HEK293 (cell line): ENCODE measurements at regions not wholly inside any gene's neighbourhood (a gene's known extent, or its start where the extent isn't known, plus 50 kb on each side); places are given as distances from the start of the nearest gene placed in this dataset.
"Not testable (repeated sequence)": the region's sequence is repeated elsewhere in the genome, so short reads cannot be mapped to it uniquely, and the experiment has no call there.

Experiments
- CTCF ChIA-PET: fragments of 350-600 bp; formaldehyde crosslinking; extraction: SDS; loops from one replicate; lab custom pipeline; 2021; ENCODE audit warnings: antibody characterized with exemption; lab: Yijun Ruan, JAX
- POLR2A ChIA-PET: fragments of 300-600 bp; formaldehyde crosslinking; extraction: SDS; loops from one replicate; lab custom pipeline; 2020; ENCODE audit warnings: antibody characterized with exemption, inconsistent platforms; lab: Yijun Ruan, JAX
- H3K27ac ChIP-seq: fragments of 200-500 bp; sonication (Bioruptor generic); 2 replicates; pipeline ENCODE4 v1.5.1; 2014; ENCODE audit warnings: low read depth, low read length, control low read depth, inconsistent platforms; ENCODE audit errors: extremely low read depth
- H3K36me3 ChIP-seq, 2 experiments: fragments of 200-500 bp in 1 of 2; sonication (Bioruptor generic) in 1 of 2; 1 replicate in 1 of 2; 2 replicates in 1 of 2; pipeline ENCODE4 v1.5.1; 2014 to 2017; ENCODE audit warnings: inconsistent platforms in 2 of 2, low read length in 2 of 2; ENCODE audit not compliant: control insufficient read depth in 2 of 2, insufficient read depth in 1 of 2
- H3K4me1 ChIP-seq: fragments of 200-500 bp; sonication (Bioruptor generic); 2 replicates; pipeline ENCODE4 v1.5.1; 2014; ENCODE audit warnings: mild to moderate bottlenecking, low read length, inconsistent platforms; ENCODE audit not compliant: control insufficient read depth, insufficient read depth
- H3K4me3 ChIP-seq: 2 replicates; pipeline ENCODE4 v1.5.1; 2011; ENCODE audit warnings: low read depth, mild to moderate bottlenecking, control low read depth, low read length, moderate library complexity
- H3K9me3 ChIP-seq: fragments of 200-500 bp; sonication (Bioruptor generic); 2 replicates; pipeline ENCODE4 v1.5.1; 2014; ENCODE audit warnings: low read depth, low read length, inconsistent platforms; ENCODE audit not compliant: control insufficient read depth, insufficient read depth
- ATF2 ChIP-seq: fragments of 450-650 bp; formaldehyde crosslinking; IDR thresholded peaks from 2 replicates; pipeline ENCODE4 v1.5.1; 2016; ENCODE audit warnings: missing biosample characterization, missing genetic modification characterization, low read depth
- GLI4 ChIP-seq: fragments of 450-650 bp; formaldehyde crosslinking; IDR thresholded peaks from 2 replicates; pipeline ENCODE4 v1.5.1; 2016; ENCODE audit warnings: missing biosample characterization, missing genetic modification characterization
- HIC1 ChIP-seq: fragments of 450-650 bp; formaldehyde crosslinking; IDR thresholded peaks from 2 replicates; pipeline ENCODE4 v1.5.1; 2016; ENCODE audit warnings: missing biosample characterization, missing genetic modification characterization
- KLF10 ChIP-seq: fragments of 450-650 bp; IDR thresholded peaks from 2 replicates; pipeline ENCODE4 v1.5.1; 2018; ENCODE audit warnings: missing biosample characterization, mild to moderate bottlenecking, missing genetic modification characterization
- MEIS1 ChIP-seq: sonication (generic); formaldehyde crosslinking; IDR thresholded peaks from 2 replicates; pipeline ENCODE4 v1.8.1; 2022; ENCODE audit warnings: missing genetic modification reagents, mild to moderate bottlenecking, borderline replicate concordance
- PRDM1 ChIP-seq: fragments of 450-650 bp; formaldehyde crosslinking; IDR thresholded peaks from 2 replicates; pipeline ENCODE4; 2016; ENCODE audit warnings: missing biosample characterization, missing genetic modification characterization
- TRIM28 ChIP-seq: IDR thresholded peaks from 2 replicates; pipeline ENCODE4 v1.6.1; 2011; ENCODE audit warnings: low read length, control low read depth, borderline replicate concordance
- ZFP69B ChIP-seq: fragments of 450-650 bp; formaldehyde crosslinking; IDR thresholded peaks from 2 replicates; pipeline ENCODE4 v1.5.1; 2016; ENCODE audit warnings: missing biosample characterization, missing genetic modification characterization
- ZNF132 ChIP-seq: fragments of 450-650 bp; formaldehyde crosslinking; IDR thresholded peaks from 2 replicates; pipeline ENCODE4 v1.5.1; 2017; ENCODE audit warnings: missing biosample characterization, missing genetic modification characterization, borderline replicate concordance
- ZNF138 ChIP-seq: fragments of 450-650 bp; formaldehyde crosslinking; IDR thresholded peaks from 2 replicates; pipeline ENCODE4 v1.5.1; 2016; ENCODE audit warnings: missing biosample characterization, missing genetic modification characterization, borderline replicate concordance
- ZNF211 ChIP-seq: fragments of 450-650 bp; formaldehyde crosslinking; IDR thresholded peaks from 2 replicates; pipeline ENCODE4 v1.5.1; 2016; ENCODE audit warnings: low read depth, missing biosample characterization, missing genetic modification characterization
- ZNF23 ChIP-seq: fragments of 450-650 bp; formaldehyde crosslinking; IDR thresholded peaks from 2 replicates; pipeline ENCODE4 v1.5.1; 2016; ENCODE audit warnings: missing biosample characterization, missing genetic modification characterization, borderline replicate concordance
- ZNF280D ChIP-seq: fragments of 450-650 bp; formaldehyde crosslinking; IDR thresholded peaks from 2 replicates; pipeline ENCODE4 v1.5.1; 2016; ENCODE audit warnings: missing biosample characterization, missing genetic modification characterization
- ZNF350 ChIP-seq: fragments of 450-650 bp; formaldehyde crosslinking; IDR thresholded peaks from 2 replicates; pipeline ENCODE4 v1.5.0; 2017; ENCODE audit warnings: missing biosample characterization, mild to moderate bottlenecking, missing genetic modification characterization
- ZNF37A ChIP-seq: fragments of 450-650 bp; IDR thresholded peaks from 2 replicates; pipeline ENCODE4 v1.5.1; 2018; ENCODE audit warnings: missing biosample characterization, missing genetic modification characterization
- ZNF391 ChIP-seq: fragments of 450-650 bp; formaldehyde crosslinking; IDR thresholded peaks from 2 replicates; pipeline ENCODE4 v1.5.1; 2016; ENCODE audit warnings: low read depth, missing biosample characterization, missing genetic modification characterization, borderline replicate concordance
- ZNF433 ChIP-seq: fragments of 450-650 bp; formaldehyde crosslinking; IDR thresholded peaks from 2 replicates; pipeline ENCODE4 v1.5.1; 2016; ENCODE audit warnings: missing biosample characterization, missing genetic modification characterization, low read depth
- ZNF449 ChIP-seq: fragments of 450-650 bp; formaldehyde crosslinking; IDR thresholded peaks from 2 replicates; pipeline ENCODE4 v1.5.1; 2017; ENCODE audit warnings: missing biosample characterization, mild to moderate bottlenecking, missing genetic modification characterization, moderate library complexity
- ZNF48 ChIP-seq: fragments of 450-650 bp; formaldehyde crosslinking; IDR thresholded peaks from 2 replicates; pipeline ENCODE4 v1.5.1; 2016; ENCODE audit warnings: missing biosample characterization, missing genetic modification characterization
- ZNF529 ChIP-seq: fragments of 450-650 bp; formaldehyde crosslinking; IDR thresholded peaks from 2 replicates; pipeline ENCODE4 v1.5.1; 2017; ENCODE audit warnings: missing genetic modification characterization, missing biosample characterization; ENCODE audit not compliant: insufficient replicate concordance
- ZNF548 ChIP-seq: fragments of 450-650 bp; formaldehyde crosslinking; IDR thresholded peaks from 2 replicates; pipeline ENCODE4 v1.5.1; 2016; ENCODE audit warnings: missing biosample characterization, missing genetic modification characterization
- ZNF707 ChIP-seq: fragments of 450-650 bp; formaldehyde crosslinking; IDR thresholded peaks from 2 replicates; pipeline ENCODE4 v1.5.1; 2016; ENCODE audit warnings: missing biosample characterization, missing genetic modification characterization
- ZXDB ChIP-seq: fragments of 450-650 bp; formaldehyde crosslinking; IDR thresholded peaks from 2 replicates; pipeline ENCODE4 v1.5.1; 2016; ENCODE audit warnings: missing biosample characterization, missing genetic modification characterization

DNA sequence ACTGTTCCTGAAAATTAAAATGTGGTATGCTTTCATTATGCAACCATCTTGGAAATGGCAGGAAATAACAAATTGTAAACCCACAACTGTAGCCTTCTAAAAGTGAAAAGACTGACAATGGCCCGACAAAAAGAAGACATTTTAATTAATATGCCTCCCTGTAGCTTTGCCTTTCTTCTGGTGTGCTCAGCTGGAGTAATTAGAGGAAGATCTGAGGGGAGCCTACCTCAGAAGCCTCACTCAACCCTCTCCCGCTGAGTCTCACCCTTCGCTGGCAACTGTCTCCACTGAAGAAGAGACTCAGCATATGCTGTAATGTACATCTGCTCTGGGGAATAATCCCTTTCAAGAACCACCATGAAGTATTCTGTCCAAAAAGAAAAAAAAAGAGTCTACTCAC lies 104.7 kb upstream of the SETMAR start (continued):
- TF ChIP-seq HIC1 (tag by site-specific recombination): no peak
- no peak for TF ChIP-seq ZNF449 (tag by site-specific recombination)
- TF ChIP-seq ZNF350 (tag by site-specific recombination): no peak
- no peak for TF ChIP-seq ZFP69B (tag by site-specific recombination)
- TF ChIP-seq ZNF48 (tag by site-specific recombination): no peak
- TF ChIP-seq ZNF707 (tag by site-specific recombination): no peak
- TF ChIP-seq ZNF529 (tag by site-specific recombination): no peak

DNA sequence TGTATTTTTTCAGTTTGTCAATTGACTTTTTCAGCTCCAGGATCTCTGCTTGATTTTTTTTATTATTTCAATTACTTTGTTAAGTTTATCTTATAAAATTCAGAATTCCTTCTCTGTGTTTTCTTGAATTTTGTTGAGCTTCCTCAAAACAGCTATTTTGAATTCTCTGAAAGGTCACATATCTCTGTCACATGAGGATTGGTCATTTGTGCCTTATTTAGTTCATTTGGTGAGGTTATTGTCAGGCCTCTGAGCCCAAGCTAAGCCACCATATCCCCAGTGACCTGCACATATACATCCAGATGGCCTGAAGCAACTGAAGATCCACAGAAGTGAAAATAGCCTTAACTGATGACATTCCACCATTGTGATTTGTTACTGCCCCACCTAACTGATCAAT lies 98.4 kb upstream of the SETMAR start:
- CTCF ChIA-PET: not testable (repeated sequence)

DNA sequence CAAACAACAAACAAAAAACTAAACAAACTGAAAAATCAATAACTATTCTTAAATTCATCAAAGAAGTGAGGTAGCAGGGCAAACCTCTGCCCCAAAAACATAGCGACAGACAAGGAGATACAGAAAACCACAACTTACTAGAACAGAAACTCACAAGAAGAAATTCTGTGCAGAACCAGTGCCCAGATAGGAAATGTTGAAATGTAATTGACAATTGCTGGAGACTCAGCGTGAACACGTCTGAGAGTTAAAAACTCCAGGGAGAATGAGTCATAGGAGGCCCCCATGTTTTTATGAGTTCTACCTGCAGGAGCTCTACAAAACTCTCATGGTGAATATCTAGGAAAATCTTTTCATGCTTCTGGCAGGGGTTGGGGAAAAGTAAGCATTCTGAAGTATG lies 95.5 kb upstream of the SETMAR start:
- CTCF ChIA-PET: no interaction called here
- no peaks in the 10 kb centered on the region for H3K9me3 ChIP-seq
- POLR2A ChIA-PET: no interaction called here
- H3K36me3 ChIP-seq: no peaks in the 10 kb centered on the region
- no peak overlapping the region for H3K27ac ChIP-seq
- no peak overlapping the region for H3K4me3 ChIP-seq
- H3K4me1 ChIP-seq: no peaks in the 10 kb centered on the region
- TF ChIP-seq ZNF548 (tag by site-specific recombination) (no peak), MEIS1 (CRISPR knock-in tag) (no peak), TRIM28 (no peak), PRDM1 (tag by site-specific recombination) (no peak), ZNF529 (tag by site-specific recombination) (no peak), ZNF391 (tag by site-specific recombination) (no peak), ZNF23 (tag by site-specific recombination) (no peak), KLF10 (no peak), ZNF433 (tag by site-specific recombination) (no peak), ZNF138 (tag by site-specific recombination) (no peak), ATF2 (tag by site-specific recombination) (no peak), ZNF211 (no peak), ZXDB (no peak), GLI4 (tag by site-specific recombination) (no peak), ZNF37A (no peak), ZNF280D (tag by site-specific recombination) (no peak), ZNF132 (no peak)

More for the DNA sequence above, 98.4 kb upstream of the SETMAR start:
- H3K4me3 ChIP-seq, H3K36me3 ChIP-seq, H3K9me3 ChIP-seq, H3K4me1 ChIP-seq, H3K27ac ChIP-seq, POLR2A ChIA-PET: not testable (repeated sequence)
